C4-2B (cell line): ENCODE measurements at regions not wholly inside any gene's neighbourhood (a gene's known extent, or its start where the extent isn't known, plus 50 kb on each side); places are given as distances from the start of the nearest gene placed in this dataset.
A peak's percentile ranks its signal among the peaks of the same experiment; 100 is the strongest.

Experiments
- H3K27ac ChIP-seq: fragments of 450-650 bp; 2 replicates; pipeline ENCODE4 v1.5.1; 2017
- ZFX ChIP-seq: fragments of 450-650 bp; IDR thresholded peaks from 2 replicates; pipeline ENCODE4 v1.6.1; 2017
- TF ChIP-seq, protein P1 (sequence below): fragments of 450-650 bp; conservative IDR thresholded peaks from 2 replicates; pipeline ENCODE4 v1.5.1; 2017; ENCODE audit warnings: mild to moderate bottlenecking

DNA sequence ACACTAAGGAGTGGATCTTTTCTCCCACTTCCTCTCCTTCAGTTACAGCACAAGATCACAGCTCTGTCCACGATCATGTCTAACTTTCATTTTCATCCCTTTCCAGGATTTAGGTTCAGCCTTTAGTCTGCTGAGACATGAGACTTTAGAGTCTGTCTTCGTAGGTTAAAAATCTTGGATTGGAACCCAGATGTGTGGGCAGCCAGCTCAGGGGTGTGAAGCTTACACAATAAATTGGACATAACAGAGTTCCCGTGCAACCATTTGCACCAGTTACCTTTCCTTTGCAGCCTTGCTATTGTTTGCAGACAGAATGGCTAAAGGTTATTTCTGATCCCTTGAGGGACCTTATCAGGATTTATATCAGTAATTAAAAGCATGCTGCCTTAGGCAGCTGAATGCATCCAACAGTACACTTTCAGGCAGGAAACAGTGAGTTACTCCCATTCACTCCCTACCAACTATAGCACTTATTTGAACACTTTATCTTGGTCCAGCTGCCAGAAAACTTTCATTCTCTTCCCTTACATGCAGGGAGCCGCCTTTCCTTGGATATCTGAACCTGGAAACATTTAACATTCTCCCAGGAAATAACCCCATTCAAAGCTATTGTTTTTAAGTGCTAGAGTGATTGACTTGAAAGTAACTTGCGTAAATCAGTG is 87.3 kb downstream of the TMEM100 start:
- TF ChIP-seq, protein P1, sequence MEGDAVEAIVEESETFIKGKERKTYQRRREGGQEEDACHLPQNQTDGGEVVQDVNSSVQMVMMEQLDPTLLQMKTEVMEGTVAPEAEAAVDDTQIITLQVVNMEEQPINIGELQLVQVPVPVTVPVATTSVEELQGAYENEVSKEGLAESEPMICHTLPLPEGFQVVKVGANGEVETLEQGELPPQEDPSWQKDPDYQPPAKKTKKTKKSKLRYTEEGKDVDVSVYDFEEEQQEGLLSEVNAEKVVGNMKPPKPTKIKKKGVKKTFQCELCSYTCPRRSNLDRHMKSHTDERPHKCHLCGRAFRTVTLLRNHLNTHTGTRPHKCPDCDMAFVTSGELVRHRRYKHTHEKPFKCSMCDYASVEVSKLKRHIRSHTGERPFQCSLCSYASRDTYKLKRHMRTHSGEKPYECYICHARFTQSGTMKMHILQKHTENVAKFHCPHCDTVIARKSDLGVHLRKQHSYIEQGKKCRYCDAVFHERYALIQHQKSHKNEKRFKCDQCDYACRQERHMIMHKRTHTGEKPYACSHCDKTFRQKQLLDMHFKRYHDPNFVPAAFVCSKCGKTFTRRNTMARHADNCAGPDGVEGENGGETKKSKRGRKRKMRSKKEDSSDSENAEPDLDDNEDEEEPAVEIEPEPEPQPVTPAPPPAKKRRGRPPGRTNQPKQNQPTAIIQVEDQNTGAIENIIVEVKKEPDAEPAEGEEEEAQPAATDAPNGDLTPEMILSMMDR = no peak
- TF ChIP-seq ZFX = no peak
- H3K27ac ChIP-seq = peak overlapping the region; percentile 32; the same call in 1 of the 2 replicates

DNA sequence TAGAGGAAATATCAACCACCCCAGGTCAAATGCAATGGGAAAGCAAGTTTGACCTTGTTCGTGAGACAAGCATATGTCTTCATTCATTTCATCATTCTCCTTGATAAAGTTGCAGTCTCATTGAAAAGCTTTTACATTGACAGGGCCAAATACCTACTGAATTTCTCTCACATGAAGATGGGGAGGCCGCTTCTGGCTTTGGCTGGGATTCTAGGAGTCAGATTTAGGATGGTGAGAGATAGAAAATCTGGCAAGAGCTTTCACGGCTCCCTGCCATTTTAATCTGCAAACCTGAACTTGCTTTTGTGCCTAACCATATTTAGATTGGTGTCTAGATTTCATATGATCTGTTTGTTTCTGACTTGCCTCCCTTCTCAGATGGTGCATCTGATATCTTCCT is 88.0 kb downstream of the TMEM100 start:
- no peak for TF ChIP-seq ZFX
- TF ChIP-seq, protein P1 = no peak

DNA sequence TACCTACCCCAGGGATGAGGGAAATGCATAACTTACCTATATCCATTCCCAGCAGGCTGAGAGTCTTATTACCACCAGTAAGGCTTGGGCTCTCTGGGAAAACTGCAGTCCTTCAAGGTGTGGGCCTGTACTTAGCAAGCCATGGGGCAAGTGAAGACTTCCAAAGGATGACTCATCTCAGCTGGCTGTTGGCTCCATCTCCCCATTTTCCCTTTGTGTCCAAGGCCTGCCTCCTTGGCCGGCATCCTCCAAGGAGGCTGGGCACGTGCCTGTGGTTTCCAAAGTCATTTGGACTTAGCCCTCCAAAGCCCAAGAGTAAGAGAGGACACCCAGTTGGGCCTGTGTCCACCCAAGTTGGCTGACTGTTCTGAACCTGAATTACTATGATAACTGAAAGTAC is 89.8 kb downstream of the TMEM100 start:
- H3K27ac ChIP-seq = no peak overlapping the region
- TF ChIP-seq, protein P1 = no peak
- TF ChIP-seq ZFX = no peak

More for the DNA sequence above, 88.0 kb downstream of the TMEM100 start:
- no peak overlapping the region for H3K27ac ChIP-seq

DNA sequence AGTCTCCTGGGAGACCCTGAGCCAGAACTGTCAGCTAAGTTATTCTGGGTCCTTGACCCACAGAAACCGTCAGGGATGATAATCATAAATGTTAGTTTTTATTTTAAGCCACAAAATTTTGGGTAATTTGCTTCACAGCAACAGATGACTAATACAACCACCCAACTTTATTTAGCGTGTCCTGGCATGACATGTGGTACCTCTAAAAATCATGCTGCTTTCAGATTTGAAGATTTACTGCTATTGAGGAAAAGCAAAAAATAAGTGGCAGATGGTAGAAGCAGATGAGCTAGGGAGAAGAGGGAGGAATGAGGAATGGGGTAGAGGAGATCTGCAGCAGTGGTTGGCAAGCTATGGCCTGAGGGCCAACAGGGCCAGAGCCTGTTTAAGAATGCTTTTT is 90.4 kb downstream of the TMEM100 start:
- TF ChIP-seq, protein P1 = no peak
- no peak for TF ChIP-seq ZFX
- no peak overlapping the region; the same call in 1 of the 2 replicates for H3K27ac ChIP-seq

DNA sequence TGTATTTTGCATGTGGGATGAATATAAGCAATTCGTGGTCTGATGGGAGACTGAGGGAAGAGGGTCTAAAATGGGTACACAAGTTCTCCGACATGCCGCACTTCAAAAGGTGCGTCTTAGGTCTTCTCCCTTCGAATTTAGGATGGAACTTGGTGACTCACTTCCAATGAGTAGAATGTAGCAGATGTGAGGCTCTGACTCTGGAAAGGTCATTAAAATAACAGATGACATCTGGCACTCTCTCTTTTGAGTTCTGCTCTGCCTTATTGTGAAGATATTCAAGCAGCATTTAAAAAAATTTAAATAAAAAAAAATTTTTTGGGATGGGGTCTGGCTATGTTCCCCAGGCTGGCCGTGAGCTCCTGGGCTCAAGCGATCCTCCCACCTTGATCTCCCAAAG is 92.7 kb downstream of the TMEM100 start:
- H3K27ac ChIP-seq = no peak overlapping the region
- TF ChIP-seq, protein P1 = no peak
- no peak for TF ChIP-seq ZFX

DNA sequence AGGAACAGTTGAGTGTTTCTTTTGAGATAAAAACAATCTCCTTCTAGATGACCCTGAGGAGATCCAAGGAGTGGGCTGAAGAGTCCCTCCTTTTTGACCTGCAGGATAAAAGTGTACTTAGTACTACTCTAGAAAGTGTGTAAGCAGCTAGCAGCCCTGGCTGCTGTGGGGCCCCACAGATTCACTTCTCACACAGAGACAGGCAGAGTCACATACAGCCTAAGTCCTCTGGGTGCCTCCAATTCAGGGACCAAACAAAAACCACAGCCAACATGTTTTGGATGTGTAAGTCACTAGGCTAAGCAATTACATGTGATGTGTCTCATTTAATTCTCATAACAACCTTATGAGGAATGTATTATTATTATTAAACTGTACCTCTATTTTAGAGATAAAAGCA is 97.1 kb downstream of the TMEM100 start:
- H3K27ac ChIP-seq = no peak overlapping the region
- TF ChIP-seq, protein P1 = no peak
- no peak for TF ChIP-seq ZFX

DNA sequence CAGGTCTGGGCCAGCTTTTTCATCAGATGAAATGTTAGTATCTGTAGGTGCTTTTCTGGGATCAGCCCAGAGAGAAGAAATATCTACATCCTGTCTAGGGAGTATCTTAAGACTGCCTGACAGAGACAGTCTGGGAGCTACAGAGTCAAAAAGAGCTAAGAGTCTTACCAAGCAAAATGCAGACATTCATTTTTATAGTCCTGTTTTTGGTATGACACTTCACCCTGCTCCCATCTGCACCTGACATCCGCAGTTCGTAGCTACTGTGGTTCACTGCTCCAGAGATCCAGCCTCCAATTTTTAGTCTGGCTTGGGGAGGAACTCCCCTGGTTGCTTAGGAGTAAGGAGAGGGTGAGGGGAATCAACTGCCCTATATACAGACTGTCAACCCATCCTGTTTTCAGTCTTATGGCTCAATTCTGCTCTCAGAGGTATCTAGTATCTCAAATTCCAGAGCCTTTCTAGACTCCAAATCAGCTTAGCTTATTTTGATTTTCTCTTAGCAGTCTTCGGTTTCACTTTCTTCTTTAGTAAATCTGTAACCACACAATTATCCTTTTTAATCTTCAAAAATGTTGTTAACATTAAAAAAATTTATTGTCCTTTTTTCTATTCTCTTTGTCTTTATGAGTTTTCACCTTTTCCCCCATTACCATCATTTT is 97.8 kb downstream of the TMEM100 start:
- no peak for TF ChIP-seq ZFX
- TF ChIP-seq, protein P1 = no peak
- no peak overlapping the region for H3K27ac ChIP-seq
